ENCODE measurements at regions not wholly inside any gene's neighbourhood (a gene's known extent, or its start where the extent isn't known, plus 50 kb on each side); places are given as distances from the start of the nearest gene placed in this dataset.

DNA sequence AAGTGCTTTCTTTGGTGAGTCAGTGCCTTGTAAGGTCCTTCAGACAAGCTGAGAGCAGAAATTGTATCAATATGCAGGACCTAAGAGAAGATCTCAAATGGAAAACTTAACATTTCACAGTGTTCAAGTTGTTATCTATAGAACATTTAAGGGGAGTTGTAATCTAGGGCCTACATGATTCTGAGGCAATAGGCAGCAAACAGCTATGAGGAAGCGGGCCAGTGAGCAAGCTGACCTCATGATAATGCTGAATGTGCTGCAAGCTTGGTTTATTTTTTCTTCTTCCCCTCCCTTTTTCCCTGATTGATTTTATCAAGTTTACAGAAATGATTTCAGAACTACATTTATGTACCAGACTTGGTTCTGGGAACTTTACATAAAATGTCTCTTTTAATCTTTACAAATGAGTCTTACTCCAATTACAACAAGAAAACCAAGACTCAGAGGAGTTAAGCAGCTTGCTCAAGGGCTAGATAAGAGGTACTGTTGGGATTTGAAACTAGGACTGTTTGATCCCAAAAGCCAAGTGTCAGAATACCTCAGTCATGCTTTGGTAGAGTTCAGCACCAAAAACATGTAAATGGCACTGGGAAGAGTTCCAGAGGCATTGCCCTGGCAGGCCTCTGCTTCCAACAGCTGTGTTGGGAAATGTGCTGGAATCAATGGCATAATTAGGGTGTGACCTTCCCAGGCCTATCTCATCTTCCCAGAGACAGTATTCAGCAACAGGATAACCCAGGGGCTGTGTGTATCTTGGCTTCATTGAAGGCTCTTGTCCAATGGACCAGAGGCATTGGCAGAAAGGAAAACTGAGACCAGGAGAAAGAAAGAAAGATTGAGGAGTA is 130.1 kb downstream of the LRRC70 start:
- peaks cover 0 to 4% (median 0%) of the 10 kb centered on the region in 3 donors for H3K9me3 ChIP-seq
- H3K27me3 ChIP-seq = no peaks in the 10 kb centered on the region
- TF ChIP-seq, protein P1, sequence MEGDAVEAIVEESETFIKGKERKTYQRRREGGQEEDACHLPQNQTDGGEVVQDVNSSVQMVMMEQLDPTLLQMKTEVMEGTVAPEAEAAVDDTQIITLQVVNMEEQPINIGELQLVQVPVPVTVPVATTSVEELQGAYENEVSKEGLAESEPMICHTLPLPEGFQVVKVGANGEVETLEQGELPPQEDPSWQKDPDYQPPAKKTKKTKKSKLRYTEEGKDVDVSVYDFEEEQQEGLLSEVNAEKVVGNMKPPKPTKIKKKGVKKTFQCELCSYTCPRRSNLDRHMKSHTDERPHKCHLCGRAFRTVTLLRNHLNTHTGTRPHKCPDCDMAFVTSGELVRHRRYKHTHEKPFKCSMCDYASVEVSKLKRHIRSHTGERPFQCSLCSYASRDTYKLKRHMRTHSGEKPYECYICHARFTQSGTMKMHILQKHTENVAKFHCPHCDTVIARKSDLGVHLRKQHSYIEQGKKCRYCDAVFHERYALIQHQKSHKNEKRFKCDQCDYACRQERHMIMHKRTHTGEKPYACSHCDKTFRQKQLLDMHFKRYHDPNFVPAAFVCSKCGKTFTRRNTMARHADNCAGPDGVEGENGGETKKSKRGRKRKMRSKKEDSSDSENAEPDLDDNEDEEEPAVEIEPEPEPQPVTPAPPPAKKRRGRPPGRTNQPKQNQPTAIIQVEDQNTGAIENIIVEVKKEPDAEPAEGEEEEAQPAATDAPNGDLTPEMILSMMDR (IDR thresholded peaks at IDR 0.05 in 4 of 5, conservative IDR thresholded peaks at IDR 0.05 in 1 of 5) = no peak
- no peak for TF ChIP-seq POLR2A (IDR thresholded peaks at IDR 0.05)
- in situ Hi-C loops (cut with MboI; ENCODE audit: low sequenced_read_pairs in 4 of 4) (no loop called here), intact Hi-C loops (cut with DNase I; ENCODE audit: low total_unique reads) (no loop called here)
- DNase-seq (no peak), ATAC-seq (peak in 1 of 2 donors; percentile 55)
- H3K36me3 ChIP-seq = no peaks in the 10 kb centered on the region
- no peak overlapping the region for H3K4me3 ChIP-seq
- no peak overlapping the region for H3K27ac ChIP-seq
- no peaks in the 10 kb centered on the region for H3K4me1 ChIP-seq

DNA sequence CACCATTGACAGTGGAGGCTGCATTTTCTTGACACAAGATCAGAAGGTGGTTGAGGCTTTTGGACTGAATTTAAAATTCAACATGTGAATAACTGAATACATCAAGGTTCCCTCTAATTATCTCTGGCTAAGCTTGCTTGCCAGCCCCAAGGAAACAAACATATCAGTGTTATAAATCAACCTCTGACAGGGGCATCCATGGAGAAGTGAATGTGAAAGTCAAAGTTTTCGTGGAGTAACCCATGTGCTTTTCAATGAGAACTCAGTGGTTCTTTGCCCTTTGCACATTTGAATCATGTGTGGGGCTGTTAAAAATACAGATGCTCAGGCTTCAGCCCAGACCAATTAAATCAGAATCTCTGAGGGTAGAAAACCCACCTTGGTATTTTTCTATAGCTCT is 128.9 kb downstream of the LRRC70 start:
- DNase-seq (no peak), ATAC-seq (no peak)
- in situ Hi-C loops (cut with MboI; ENCODE audit: low sequenced_read_pairs in 4 of 4) (no loop called here), intact Hi-C loops (cut with DNase I; ENCODE audit: low total_unique reads) (no loop called here)
- Histone ChIP-seq H3K4me3 (no peak overlapping the region), H3K27ac (no peak overlapping the region), H3K4me1 (no peaks in the 10 kb centered on the region), H3K27me3 (no peaks in the 10 kb centered on the region), H3K9me3 (peaks cover 0 to 4% (median 0%) of the 10 kb centered on the region in 3 donors), H3K36me3 (no peaks in the 10 kb centered on the region)
- TF ChIP-seq, protein P1 (IDR thresholded peaks at IDR 0.05 in 4 of 5, conservative IDR thresholded peaks at IDR 0.05 in 1 of 5) = no peak
- TF ChIP-seq POLR2A (IDR thresholded peaks at IDR 0.05) = no peak

DNA sequence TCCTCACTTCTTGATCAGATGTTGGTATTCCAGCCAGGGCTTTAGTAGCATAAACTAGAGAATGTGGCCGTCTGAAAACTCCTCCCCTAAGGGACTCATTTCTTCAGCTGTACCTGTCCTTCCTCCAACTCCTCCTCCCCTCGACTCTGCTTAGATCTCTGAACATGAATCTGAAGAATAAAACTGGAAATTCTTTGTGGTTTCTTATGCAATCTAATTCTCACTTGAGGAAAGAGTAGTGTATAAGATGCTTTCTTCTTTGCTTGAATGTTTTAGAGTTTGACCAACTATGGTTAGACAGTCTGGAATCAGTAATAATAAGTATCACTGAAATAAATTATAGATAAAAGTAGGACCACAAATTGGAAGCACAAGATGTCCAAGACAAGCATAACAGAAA is 128.5 kb downstream of the LRRC70 start:
- in situ Hi-C loops (cut with MboI; ENCODE audit: low sequenced_read_pairs in 4 of 4) (no loop called here), intact Hi-C loops (cut with DNase I; ENCODE audit: low total_unique reads) (no loop called here)
- H3K4me3 ChIP-seq = no peak overlapping the region
- no peak for TF ChIP-seq POLR2A (IDR thresholded peaks at IDR 0.05)
- TF ChIP-seq, protein P1 (IDR thresholded peaks at IDR 0.05 in 4 of 5, conservative IDR thresholded peaks at IDR 0.05 in 1 of 5) = no peak
- no peaks in the 10 kb centered on the region for H3K27me3 ChIP-seq
- H3K27ac ChIP-seq = no peak overlapping the region
- ATAC-seq (no peak), DNase-seq (no peak)
- H3K9me3 ChIP-seq = peaks cover 0 to 4% (median 0%) of the 10 kb centered on the region in 3 donors
- no peaks in the 10 kb centered on the region for H3K36me3 ChIP-seq
- no peaks in the 10 kb centered on the region for H3K4me1 ChIP-seq

DNA sequence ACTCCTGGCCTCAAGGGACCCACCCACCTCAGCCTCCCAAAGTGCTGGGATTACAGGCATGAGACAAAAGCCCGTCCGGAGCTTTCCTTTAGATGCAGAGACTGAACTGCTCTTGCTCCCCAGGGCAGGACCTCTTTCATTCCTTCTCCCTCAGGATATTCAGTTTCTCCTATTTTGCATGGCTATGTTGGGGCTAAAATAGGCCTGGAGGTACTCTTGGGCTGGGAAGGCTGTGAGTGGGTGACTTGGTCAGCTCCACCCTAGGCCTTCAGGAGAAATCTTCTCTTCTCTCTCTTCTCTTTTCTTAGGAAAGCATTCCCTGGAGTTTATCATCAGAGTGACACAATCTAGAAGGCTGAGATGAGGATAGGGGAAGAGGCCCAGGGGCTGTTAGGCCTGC is 126.4 kb downstream of the LRRC70 start:
- in situ Hi-C loops (cut with MboI; ENCODE audit: low sequenced_read_pairs in 4 of 4) = no loop called here
- no peaks in the 10 kb centered on the region for H3K36me3 ChIP-seq
- H3K9me3 ChIP-seq = peaks cover 0 to 4% (median 0%) of the 10 kb centered on the region in 3 donors
- ATAC-seq (no peak), DNase-seq (no peak)
- H3K27ac ChIP-seq = no peak overlapping the region
- H3K4me3 ChIP-seq = no peak overlapping the region
- no peaks in the 10 kb centered on the region for H3K27me3 ChIP-seq
- intact Hi-C loops (cut with DNase I; ENCODE audit: low total_unique reads) = no loop called here
- TF ChIP-seq, protein P1 (IDR thresholded peaks at IDR 0.05 in 4 of 5, conservative IDR thresholded peaks at IDR 0.05 in 1 of 5) = no peak
- no peak for TF ChIP-seq POLR2A (IDR thresholded peaks at IDR 0.05)
- no peaks in the 10 kb centered on the region for H3K4me1 ChIP-seq
